Caki2 (cell line): ENCODE measurements at regions not wholly inside any gene's neighbourhood (a gene's known extent, or its start where the extent isn't known, plus 50 kb on each side); places are given as distances from the start of the nearest gene placed in this dataset.
"Not testable (repeated sequence)": the region's sequence is repeated elsewhere in the genome, so short reads cannot be mapped to it uniquely, and the experiment has no call there.

Source experiments
- DNase-seq: peaks from one replicate; pipeline ENCODE4 v3.0.0-alpha.2; 2015; ENCODE audit warnings: low read depth
- in situ Hi-C: cut with HindIII; loops from 2 replicates; pipeline ENCODE4 v1.10.0; 2016; ENCODE audit warnings: low sequenced_read_pairs, low pct_unique_long_range_greater_than_20kb, mixed read lengths

DNA sequence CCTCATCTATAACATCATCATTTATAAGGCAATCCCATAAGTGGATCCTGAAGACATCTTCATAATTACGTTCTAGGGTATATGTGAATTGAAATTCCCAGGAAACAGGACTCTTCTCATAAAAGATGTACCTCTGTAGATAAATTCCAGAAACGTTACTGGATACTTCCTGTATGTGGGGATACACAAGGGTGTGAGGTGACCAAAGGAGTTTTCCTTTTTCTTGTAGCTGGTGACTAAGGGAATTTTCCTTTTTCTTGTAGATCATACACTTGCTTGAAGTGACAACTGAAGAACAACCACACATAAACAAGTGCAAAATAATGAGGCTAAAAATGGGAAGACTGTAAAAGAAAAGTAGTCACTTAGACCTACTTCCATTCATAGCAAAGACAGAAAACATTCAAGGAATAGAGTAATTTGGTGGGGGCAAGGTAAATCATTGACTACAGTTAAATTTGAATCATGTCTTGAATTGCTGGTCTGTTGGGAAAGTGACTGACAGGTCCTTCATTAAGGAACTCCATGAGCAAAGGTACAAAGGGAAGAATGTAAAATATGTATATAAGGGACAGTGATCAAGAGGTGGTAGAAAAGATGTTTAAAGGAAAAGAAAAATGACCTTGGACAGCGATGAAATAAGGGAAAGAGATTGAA is 53.2 kb upstream of the UBE2E3 start:
- in situ Hi-C loops: no loop called here
- DNase-seq: peak; percentile 28

DNA sequence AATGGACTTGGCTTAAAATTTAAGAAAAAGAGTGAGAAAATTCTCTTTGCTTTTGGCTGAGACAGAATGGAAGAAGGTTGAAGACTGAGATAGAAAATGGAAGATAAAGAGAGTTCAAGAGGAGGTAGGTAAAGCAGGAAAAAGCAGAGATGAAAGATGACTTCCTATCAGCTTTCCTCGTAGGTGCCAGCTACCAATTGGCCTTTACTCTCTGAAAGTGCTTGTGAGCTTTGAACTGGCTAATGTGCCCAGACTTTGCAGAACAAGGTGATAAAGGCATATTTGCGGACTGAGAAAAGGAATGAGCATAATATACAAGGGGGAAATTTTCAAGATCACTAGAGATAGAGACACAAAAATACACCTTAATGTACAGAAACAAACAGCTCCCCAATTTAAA is 54.7 kb upstream of the UBE2E3 start:
- in situ Hi-C loops: no loop called here
- no peak for DNase-seq

DNA sequence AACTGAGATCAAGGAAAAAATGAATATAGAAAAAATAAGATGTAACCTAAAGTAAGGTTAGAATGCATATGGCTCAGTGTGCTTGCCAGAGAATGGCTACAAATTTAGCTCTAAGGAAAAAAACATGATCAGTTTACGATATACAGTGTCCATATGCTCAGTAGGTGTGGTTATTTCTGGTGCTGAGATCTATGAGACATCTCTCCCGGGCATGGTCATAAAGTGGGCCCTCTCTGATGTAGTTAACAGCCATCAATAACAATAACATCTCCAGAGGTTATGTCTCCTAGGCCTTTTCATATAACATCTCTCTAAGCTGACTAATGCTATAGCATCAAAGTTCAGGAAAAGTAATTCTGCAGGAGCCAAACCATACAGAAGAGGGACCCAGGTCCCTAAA is 56.3 kb upstream of the UBE2E3 start:
- no peak for DNase-seq
- in situ Hi-C loops: no loop called here

DNA sequence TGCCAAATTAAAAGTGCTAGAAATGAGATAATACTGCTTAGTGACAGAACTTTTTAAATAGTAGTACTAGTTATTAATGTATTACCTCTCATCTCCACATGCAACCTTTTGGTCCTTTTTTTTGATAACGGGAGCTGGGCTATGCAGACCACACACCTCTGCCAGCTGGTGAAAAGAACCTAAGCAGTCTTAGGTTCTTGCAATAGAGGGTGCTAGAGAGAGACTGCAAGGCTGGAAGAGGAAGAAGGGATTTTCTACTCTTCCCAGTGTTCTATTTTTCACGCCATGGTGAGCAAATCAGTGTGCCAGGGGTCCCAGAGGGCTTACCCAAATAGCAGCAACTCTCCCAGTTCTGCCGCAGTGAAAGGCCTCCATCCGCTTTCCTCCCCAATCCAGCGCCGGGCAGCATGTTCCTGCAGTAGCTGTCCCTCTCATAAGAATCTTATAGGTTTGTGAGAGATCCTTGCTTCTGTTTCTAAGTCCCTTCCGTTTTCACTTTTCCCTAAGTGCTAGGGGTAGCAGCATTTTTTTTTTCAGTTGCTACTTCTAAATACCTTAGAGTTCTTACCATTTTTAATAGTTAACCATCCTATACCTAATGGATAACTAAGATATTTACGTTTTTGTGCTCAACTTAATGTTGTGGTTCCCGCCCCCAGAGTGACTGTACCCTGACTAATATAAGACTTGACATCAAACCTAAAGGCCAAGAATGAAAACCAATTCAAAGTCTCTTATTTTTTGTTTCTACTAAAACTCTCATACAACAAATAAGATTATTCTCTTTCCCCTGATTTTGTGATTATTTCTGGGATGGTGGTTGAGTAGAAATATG is 69.4 kb upstream of the UBE2E3 start:
- in situ Hi-C loops: no loop called here
- DNase-seq: no peak

DNA sequence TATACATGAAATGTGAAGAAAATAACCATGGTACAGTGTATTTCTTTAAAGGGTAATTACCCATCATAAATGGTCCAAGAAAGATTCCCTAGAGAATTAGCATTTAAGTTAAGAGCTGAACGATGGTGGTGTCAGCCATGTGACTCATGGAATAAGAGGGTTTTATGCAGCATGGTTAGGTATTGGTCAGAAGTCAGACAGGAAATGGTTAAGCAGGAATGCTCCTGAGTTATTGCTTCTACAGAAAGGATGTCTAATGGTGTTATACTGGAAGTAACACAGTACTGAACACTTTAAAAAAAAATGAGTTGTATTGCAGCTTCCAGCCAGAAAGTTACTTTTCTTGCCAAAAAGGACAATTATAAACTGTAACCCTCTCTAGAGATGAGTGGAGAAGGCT is 72.7 kb upstream of the UBE2E3 start:
- no peak for DNase-seq
- in situ Hi-C loops: no loop called here

DNA sequence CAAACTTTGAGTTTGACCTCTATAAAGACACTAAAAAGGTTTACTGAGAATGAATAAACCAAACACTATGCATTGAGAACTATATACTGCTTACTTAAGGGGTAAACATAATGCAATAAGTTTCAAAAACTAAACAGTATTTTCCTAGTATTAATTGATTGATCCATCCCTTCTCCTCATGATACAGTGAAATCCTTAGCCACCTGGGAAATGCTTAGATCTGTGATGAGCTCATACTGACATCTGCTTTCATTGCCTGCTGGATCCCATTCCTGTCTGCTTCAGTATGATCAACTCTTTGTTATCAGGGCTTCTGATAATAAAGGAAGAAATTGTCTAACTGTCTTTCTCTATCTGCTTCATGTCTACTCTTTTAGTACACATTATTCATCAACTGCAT is 74.9 kb upstream of the UBE2E3 start:
- in situ Hi-C loops: no loop called here
- no peak for DNase-seq

DNA sequence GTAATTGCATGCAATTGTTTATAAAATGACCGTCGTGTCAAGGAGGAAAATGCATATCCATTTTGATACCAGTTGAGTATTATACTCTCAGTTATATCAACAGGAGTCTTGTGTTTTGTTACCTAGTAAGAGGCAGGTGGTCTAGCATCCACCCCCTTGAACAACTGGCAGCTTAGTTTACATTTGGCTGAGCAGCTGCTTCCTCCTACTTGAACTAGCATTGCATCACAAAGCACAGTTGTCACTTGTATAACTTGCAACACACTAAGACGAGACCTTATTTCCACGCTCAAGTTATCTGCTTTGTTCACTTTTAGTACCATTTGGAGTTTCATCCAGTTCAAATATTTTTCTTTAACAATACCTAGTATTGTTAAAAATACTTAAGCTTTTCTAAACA is 75.4 kb upstream of the UBE2E3 start:
- in situ Hi-C loops: no loop called here
- DNase-seq: no peak

DNA sequence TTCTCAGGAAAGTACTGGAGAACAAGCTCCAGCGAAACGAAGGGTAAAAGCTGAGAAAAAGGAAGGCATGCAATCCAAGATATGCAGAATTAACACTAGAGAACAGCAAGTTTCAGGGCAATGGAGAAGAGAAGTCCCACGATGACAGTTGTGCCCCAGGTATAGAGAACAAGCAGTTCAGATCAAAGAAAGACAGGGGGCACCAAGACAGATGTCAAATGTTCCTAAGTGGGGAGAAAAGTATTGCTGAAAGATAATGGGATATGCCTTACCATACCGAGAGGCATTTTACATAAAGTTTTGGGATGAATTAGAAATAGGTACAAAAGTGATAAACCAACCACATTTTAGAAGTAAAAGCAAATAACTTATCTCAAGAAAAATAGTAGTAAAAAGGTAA is 79.1 kb upstream of the UBE2E3 start:
- no peak for DNase-seq
- in situ Hi-C loops: no loop called here

DNA sequence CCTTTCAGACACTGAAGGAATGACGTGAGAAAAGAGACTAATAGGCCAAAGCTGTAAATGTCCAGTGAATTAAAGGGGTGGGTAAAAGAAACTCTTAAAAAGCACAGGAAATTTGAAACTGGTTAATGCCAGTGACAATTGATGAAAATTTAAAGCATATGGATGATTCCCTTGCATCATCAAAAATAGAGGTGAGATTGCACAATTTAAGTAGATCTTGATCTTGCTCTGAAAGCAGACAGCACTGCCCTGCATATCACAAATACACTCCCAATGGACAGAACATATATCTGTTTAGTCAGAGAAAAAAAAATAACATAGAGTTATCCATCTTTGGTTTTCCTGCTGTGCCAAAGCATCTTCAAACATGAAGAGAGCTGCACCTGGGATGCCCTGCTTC is 86.7 kb upstream of the UBE2E3 start:
- no peak for DNase-seq
- in situ Hi-C loops: no loop called here

DNA sequence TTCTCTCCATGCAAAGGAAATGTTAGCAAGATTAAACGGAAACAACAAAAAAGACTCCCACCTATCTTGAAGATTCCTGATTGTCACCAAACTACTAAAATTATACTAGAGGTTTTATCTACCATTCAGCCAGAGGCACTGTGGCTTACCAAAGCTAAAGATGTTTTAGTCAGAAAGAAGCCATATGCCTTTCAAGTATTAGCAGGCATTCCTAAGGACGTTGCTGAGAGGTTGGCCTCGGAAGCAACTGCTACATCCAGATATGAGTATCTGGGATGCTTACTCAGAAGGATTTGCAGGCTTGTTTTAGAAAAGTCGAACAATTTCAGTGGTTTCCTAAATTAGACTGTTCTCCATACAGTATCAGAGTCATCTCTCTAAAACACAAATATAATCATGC is 88.3 kb upstream of the UBE2E3 start:
- in situ Hi-C loops: no loop called here
- no peak for DNase-seq

DNA sequence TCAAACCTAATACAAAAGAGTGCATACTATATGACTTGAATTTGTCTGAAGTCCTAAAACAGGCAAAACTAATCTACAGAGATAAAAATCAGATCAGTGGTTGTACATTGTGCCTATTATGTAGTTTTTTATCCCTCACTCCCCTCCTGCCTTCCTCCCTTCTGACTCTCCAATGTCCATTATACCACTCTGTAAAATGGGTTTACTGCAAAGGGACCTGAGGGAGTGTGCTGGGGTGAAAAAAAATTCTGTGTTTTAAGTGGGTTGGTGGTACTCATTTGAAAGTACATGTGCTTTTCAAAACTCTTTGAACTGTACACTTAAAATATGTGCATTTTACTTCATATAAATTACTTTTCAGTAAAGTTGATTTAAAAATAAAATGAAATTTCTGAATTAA is 89.0 kb upstream of the UBE2E3 start:
- in situ Hi-C loops: no loop called here

DNA sequence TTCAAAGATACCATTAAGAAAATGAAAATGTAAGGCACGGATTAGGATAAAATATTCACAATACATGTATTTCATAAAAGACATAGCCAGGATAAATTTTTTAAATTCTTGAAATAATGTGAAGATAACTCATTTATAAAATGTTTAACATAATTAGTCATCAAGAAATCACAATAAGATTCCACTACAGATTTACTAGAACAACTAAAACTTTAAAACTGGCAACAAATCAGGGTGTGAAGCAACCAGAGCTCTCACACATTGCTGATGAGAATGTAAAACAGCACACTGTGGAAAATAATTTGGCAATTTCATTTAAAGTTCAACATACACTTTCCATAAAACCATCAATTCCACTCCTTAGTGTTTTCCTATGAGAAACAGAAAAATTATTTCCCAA is 89.6 kb upstream of the UBE2E3 start:
- in situ Hi-C loops: no loop called here
- no peak for DNase-seq

More for the DNA sequence above, 89.0 kb upstream of the UBE2E3 start:
- DNase-seq: no peak

DNA sequence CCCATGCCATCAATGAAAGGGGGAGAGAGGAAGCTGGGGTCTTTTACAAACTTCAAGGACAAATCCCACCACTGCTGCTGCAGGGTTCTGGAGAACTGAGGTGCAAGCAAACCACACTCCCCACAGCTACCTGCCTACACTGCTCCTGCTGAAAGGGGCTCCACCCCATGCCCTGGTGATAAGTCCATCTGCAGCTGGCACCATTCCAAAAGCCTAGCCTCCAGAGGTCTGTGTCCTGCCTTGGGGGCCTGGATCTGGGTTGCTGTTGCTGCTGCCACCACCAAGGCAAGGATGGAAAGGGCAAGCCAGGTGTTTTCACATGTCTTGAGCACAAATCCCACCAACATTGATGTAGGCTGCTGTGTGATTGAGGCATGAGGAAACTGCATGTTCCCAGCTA is 97.4 kb upstream of the UBE2E3 start:
- DNase-seq: no peak
- in situ Hi-C loops: no loop called here

DNA sequence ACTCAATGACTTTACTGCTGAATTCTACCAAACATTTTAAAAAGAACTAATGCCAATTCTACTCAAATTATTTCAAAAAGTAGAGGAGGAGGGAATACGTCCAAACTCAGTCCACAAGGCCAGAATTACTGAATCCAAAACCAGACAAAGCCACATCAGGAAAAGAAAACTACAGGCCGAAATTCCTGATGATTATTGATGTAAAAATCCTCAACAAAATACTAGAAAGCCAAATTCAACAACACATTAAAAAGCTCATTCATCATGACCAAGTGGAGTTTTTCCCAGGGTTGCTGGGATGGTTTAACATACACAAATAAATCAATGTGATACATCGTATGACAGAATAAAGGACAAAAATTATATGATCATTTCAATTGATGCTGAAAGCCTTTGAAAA is 103.9 kb upstream of the UBE2E3 start:
- DNase-seq: no peak
- in situ Hi-C loops: no loop called here

DNA sequence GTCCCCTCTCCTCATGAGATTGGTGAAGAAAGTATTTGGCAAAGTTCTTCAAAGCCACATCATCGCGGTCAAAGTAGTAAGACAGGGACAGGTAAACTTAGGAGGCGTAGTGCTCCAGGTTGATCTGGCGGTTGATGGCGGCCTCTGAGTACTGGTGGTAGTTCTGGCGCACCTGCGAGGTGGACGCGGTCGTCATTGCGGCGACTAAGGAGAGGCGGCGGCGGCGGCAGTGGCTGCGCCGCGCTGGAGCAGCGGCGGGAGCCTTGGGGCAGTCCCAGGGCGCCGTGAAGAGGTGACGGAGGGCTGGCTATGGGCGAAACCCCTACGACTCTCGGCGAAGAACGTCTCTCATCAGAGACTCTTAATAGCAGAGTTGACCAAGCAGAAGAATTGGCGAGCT is 107.2 kb upstream of the UBE2E3 start:
- DNase-seq: no peak
- in situ Hi-C loops: no loop called here

DNA sequence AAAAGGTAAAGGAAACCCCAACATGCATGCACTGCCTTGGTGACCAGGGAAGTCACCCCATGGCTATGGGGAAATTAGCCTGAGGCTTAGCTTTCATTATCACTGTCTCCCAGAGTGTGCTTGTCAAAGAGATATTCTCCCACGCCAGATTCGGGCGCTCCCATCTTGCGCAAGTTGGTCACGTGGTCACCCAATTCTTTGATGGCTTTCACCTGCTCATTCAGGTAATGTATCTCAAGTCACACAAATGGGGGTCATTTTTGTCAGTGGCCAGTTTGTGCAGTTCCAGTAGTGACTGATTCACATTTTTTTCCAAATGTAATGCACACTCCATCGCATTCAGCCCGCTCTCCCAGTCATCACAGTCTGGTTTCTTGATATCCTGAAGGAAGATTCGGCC is 107.6 kb upstream of the UBE2E3 start:
- DNase-seq, in situ Hi-C loops: not testable (repeated sequence)

DNA sequence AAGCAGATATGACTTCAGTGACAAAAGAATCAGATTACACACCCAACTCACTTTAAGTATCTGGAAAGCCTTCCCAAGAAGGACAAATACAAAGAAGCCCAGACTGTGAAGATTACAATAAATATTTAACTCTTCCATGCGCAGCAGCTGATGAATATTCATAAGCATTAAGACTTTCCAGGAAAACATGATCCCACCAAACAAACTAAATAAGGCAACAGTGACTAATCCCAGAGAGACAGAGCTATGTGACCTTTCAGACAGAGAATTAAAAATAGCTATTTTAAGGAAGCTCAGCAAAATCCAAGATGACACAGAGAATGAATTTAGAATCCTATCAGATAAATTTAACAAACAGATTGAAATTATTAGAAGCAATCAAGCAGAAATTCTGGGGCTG is 108.2 kb upstream of the UBE2E3 start:
- DNase-seq: no peak
- in situ Hi-C loops: no loop called here

DNA sequence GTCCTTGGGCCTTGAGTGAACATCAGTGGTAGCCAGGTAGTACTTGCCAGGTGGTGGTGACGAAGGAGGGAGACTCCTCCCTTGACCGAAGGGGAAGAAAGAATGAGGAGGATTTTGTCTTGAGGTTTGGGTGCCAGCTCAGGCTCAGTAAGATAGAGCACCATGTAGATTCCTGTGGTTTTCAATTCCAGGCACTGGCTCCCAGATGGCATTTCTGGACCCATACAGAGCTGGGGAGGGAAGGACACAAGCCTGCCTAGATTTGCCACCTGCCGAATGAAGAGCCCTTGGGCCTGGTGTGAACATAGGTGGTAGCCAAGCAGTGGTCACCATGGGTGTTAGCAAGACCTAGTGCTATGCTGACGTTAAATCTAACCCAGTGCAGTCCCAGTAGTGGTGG is 108.8 kb upstream of the UBE2E3 start:
- in situ Hi-C loops: no loop called here
- no peak for DNase-seq

DNA sequence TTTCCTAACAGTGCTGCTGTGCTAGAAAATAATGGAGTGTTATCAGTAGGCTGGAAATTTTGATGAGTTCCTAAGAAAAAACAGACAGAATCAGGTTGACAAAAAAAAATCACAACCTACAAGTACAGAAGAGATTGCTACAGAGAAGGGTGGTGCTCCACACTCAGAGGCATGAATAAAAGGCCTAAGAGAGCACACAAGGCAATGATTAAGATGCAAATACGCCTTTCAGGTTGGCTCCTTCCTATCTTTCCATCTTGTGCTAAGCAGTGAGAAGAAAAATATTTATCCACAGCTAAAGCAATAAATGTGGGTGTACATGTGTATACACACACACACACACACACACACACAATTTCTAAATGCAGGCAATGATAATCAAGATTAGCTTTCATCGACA is 130.6 kb upstream of the UBE2E3 start:
- DNase-seq: no peak
- in situ Hi-C loops: no loop called here

DNA sequence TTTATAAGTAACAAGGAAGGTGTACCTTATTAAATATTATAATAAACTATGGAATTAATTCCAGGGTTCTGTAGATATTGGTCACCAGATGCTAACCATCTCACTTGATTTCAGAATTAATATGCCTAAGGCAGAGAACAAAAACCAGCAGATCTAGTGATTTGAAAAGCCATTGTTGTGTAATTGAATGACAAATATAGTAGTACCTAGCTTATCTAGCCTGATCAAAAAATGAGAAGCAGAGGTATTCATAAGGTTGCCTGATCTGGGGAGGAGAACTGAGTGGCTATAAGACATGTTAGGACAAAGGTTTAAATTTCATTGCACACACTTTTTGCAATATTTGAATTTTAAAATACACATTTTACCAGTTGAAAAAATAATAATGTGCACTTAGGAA is 132.0 kb upstream of the UBE2E3 start:
- in situ Hi-C loops: no loop called here
- no peak for DNase-seq
